HL-60 (cell line): ENCODE measurements at regions not wholly inside any gene's neighbourhood (a gene's known extent, or its start where the extent isn't known, plus 50 kb on each side); places are given as distances from the start of the nearest gene placed in this dataset.

Source experiments
- CTCF ChIP-seq: IDR thresholded peaks from one replicate; pipeline ENCODE4 v1.5.1; 2011; ENCODE audit warnings: low read length, control low read depth, inconsistent platforms; ENCODE audit not compliant: insufficient read depth
- GABPA ChIP-seq: IDR thresholded peaks from 2 replicates; pipeline ENCODE4 v1.6.1; 2012; ENCODE audit warnings: low read depth
- POLR2AphosphoS5 ChIP-seq: IDR thresholded peaks from 2 replicates; pipeline ENCODE4 v1.6.1; 2012; ENCODE audit warnings: low read depth

GRCh38 chr14:62102349-62102725 lies 340.1 kb downstream of the SNAPC1 start:
- TF ChIP-seq CTCF = no peak
- TF ChIP-seq GABPA = no peak
- no peak for TF ChIP-seq POLR2AphosphoS5
